HepG2 (cell line): ENCODE measurements at regions not wholly inside any gene's neighbourhood (a gene's known extent, or its start where the extent isn't known, plus 50 kb on each side); places are given as distances from the start of the nearest gene placed in this dataset.

Experiments used
- AKAP8 ChIP-seq: sonication (generic); formaldehyde crosslinking; IDR thresholded peaks from 2 replicates; pipeline ENCODE4 v1.5.1; 2020; ENCODE audit warnings: mild to moderate bottlenecking, missing genetic modification reagents
- ATF1 ChIP-seq: IDR thresholded peaks from 2 replicates; pipeline ENCODE4 v1.6.1; 2016; ENCODE audit warnings: mild to moderate bottlenecking, control low read depth
- CBFB ChIP-seq: sonication (generic); formaldehyde crosslinking; IDR thresholded peaks from 2 replicates; pipeline ENCODE4 v1.4.0; 2020; ENCODE audit warnings: missing genetic modification reagents
- CTCF ChIP-seq: sonication (generic); formaldehyde crosslinking; IDR thresholded peaks from 2 replicates; pipeline ENCODE4 v1.5.0; 2020; ENCODE audit warnings: mild to moderate bottlenecking, missing genetic modification reagents, moderate library complexity
- FOXA3 ChIP-seq: IDR thresholded peaks from 2 replicates; pipeline ENCODE4 v1.6.1; 2016; ENCODE audit warnings: missing genetic modification reagents, missing compliant biosample characterization
- HDAC1 ChIP-seq: sonication (generic); formaldehyde crosslinking; IDR thresholded peaks from 2 replicates; pipeline ENCODE4 v1.5.1; 2020; ENCODE audit warnings: mild to moderate bottlenecking, missing genetic modification reagents
- IRF2 ChIP-seq: IDR thresholded peaks from 2 replicates; pipeline ENCODE4 v1.6.1; 2018; ENCODE audit warnings: missing genetic modification reagents, missing compliant biosample characterization
- MBNL3 ChIP-seq: fragments of 250-450 bp; sonication (Bioruptor Pico); conservative IDR thresholded peaks from 2 replicates; pipeline ENCODE4 v1.8.0; 2022; ENCODE audit warnings: mild to moderate bottlenecking, inconsistent platforms
- MLX ChIP-seq: IDR thresholded peaks from 2 replicates; pipeline ENCODE4 v1.6.1; 2016
- MTF1 ChIP-seq: sonication (generic); formaldehyde crosslinking; IDR thresholded peaks from 2 replicates; pipeline ENCODE4 v1.5.0; 2020; ENCODE audit warnings: missing genetic modification reagents
- NFIC ChIP-seq: IDR thresholded peaks from 2 replicates; pipeline ENCODE4 v1.6.1; 2012; ENCODE audit warnings: mild to moderate bottlenecking, low read length, inconsistent platforms
- NONO ChIP-seq, 2 experiments: fragments of 450-650 bp in 1 of 2; sonication (generic) in 1 of 2; formaldehyde crosslinking in 1 of 2; IDR thresholded peaks in 1 of 2; conservative IDR thresholded peaks in 1 of 2; 2 replicates each; pipeline versions ENCODE4 v1.6.1 to v1.8.0; 2017 to 2022; ENCODE audit warnings: mild to moderate bottlenecking in 1 of 2, missing genetic modification reagents in 1 of 2, moderate library complexity in 1 of 2
- NR2F1 ChIP-seq, 2 experiments: fragments of 450-650 bp in 1 of 2; formaldehyde crosslinking in 1 of 2; IDR thresholded peaks; 2 replicates each; pipeline versions ENCODE4 v1.5.0 to v1.6.1; 2016 to 2020; ENCODE audit warnings: mild to moderate bottlenecking in 1 of 2, missing compliant biosample characterization in 1 of 2, missing genetic modification reagents in 1 of 2, moderate library complexity in 1 of 2
- NR2F2 ChIP-seq: IDR thresholded peaks from 2 replicates; pipeline ENCODE4 v1.6.1; 2012; ENCODE audit warnings: low read depth, inconsistent platforms, borderline replicate concordance
- ONECUT2 ChIP-seq: sonication (generic); formaldehyde crosslinking; IDR thresholded peaks from 2 replicates; pipeline ENCODE4 v1.4.0; 2020; ENCODE audit warnings: missing genetic modification reagents
- RBAK ChIP-seq: sonication (generic); formaldehyde crosslinking; IDR thresholded peaks from 2 replicates; pipeline ENCODE4 v1.5.1; 2020; ENCODE audit warnings: mild to moderate bottlenecking, missing genetic modification reagents
- RFX1 ChIP-seq: fragments of 450-650 bp; IDR thresholded peaks from 2 replicates; pipeline ENCODE4 v1.6.1; 2017
- SALL1 ChIP-seq: sonication (generic); formaldehyde crosslinking; IDR thresholded peaks from 2 replicates; pipeline ENCODE4 v1.8.0; 2022; ENCODE audit warnings: mild to moderate bottlenecking, missing genetic modification reagents
- SIX4 ChIP-seq: sonication (generic); formaldehyde crosslinking; IDR thresholded peaks from 2 replicates; pipeline ENCODE4 v1.4.0; 2020; ENCODE audit warnings: missing genetic modification reagents
- TAF15 ChIP-seq: fragments of 200-400 bp; formaldehyde crosslinking; IDR thresholded peaks from one replicate; pipeline ENCODE4 v1.6.1; 2018; ENCODE audit warnings: mild to moderate bottlenecking, low read depth, low read length; ENCODE audit not compliant: poor library complexity, severe bottlenecking
- TCF7L2 ChIP-seq: IDR thresholded peaks from 2 replicates; pipeline ENCODE4 v1.6.1; 2011; ENCODE audit warnings: mild to moderate bottlenecking, low read depth, low read length, moderate library complexity
- ZFP1 ChIP-seq: IDR thresholded peaks from 2 replicates; pipeline ENCODE4 v1.6.1; 2016
- ZNF230 ChIP-seq: sonication (generic); formaldehyde crosslinking; IDR thresholded peaks from 2 replicates; pipeline ENCODE4 v1.4.0; 2020; ENCODE audit warnings: mild to moderate bottlenecking, missing genetic modification reagents
- ZNF292 ChIP-seq: sonication (generic); formaldehyde crosslinking; IDR thresholded peaks from 2 replicates; pipeline ENCODE4 v1.8.1; 2022; ENCODE audit warnings: mild to moderate bottlenecking, low read depth, missing genetic modification reagents, borderline replicate concordance
- ZNF430 ChIP-seq: sonication (generic); formaldehyde crosslinking; IDR thresholded peaks from 2 replicates; pipeline ENCODE4 v1.9.0; 2021; ENCODE audit warnings: mild to moderate bottlenecking, missing genetic modification reagents
- ZNF660 ChIP-seq: sonication (generic); formaldehyde crosslinking; IDR thresholded peaks from 2 replicates; pipeline ENCODE4 v1.5.1; 2020; ENCODE audit warnings: mild to moderate bottlenecking, low read depth, missing genetic modification reagents, borderline replicate concordance
- TF ChIP-seq, protein P1 (sequence below): IDR thresholded peaks from 2 replicates; pipeline ENCODE4 v1.6.1; 2016; ENCODE audit warnings: missing genetic modification reagents, missing compliant biosample characterization
- TF ChIP-seq, protein P2 (sequence below): sonication (generic); formaldehyde crosslinking; IDR thresholded peaks from 2 replicates; pipeline ENCODE4 v1.5.0; 2020; ENCODE audit warnings: missing genetic modification reagents
- TF ChIP-seq, protein P3 (sequence below): sonication (generic); formaldehyde crosslinking; IDR thresholded peaks from 2 replicates; pipeline ENCODE4 v1.5.0; 2020; ENCODE audit warnings: missing genetic modification reagents, mild to moderate bottlenecking, borderline replicate concordance

- TF ChIP-seq TCF7L2 (peak; percentile 95), ZNF430 (CRISPR knock-in tag) (peak; percentile 87), MTF1 (peak; percentile 41; the same call in 1 of the 2 replicates), HDAC1 (peak; percentile 94), SIX4 (CRISPR knock-in tag) (peak; percentile 91), SALL1 (CRISPR knock-in tag) (peak; percentile 99), ATF1 (CRISPR knock-in tag) (peak; percentile 55), NFIC (peak; percentile 95), MLX (CRISPR knock-in tag) (peak; percentile 88), TAF15 (no peak), NR2F1 (CRISPR knock-in tag; IDR thresholded peaks at IDR 0.05) (peak; percentile 24 to 43; a peak in 1 of 4 replicates), CBFB (CRISPR knock-in tag) (peak; percentile 95), ZFP1 (CRISPR knock-in tag) (0 out of 2 replicates have a peak, but pooled peaks have one; percentile 78), ZNF292 (CRISPR knock-in tag) (peak; percentile 80; the same call in 1 of the 2 replicates), NR2F2 (peak; percentile 79; the same call in 1 of the 2 replicates), RBAK (CRISPR knock-in tag) (peak; percentile 76), IRF2 (CRISPR knock-in tag) (peak; percentile 89), MBNL3 (CRISPR knock-in tag) (no peak), AKAP8 (CRISPR knock-in tag) (0 out of 2 replicates have a peak, but pooled peaks have one; percentile 45), ZNF230 (CRISPR knock-in tag) (peak; percentile 31; the same call in 1 of the 2 replicates), FOXA3 (CRISPR knock-in tag) (peak; percentile 99), ONECUT2 (CRISPR knock-in tag) (peak; percentile 70), NONO (IDR thresholded peaks at IDR 0.05) (no peak), NONO (CRISPR knock-in tag; conservative IDR thresholded peaks at IDR 0.05) (peak; percentile 85), RFX1 (peak; percentile 19; the same call in 1 of the 2 replicates), ZNF660 (CRISPR knock-in tag) (no peak), CTCF (peak; percentile 12; the same call in 1 of the 2 replicates)
- TF ChIP-seq, protein P1, sequence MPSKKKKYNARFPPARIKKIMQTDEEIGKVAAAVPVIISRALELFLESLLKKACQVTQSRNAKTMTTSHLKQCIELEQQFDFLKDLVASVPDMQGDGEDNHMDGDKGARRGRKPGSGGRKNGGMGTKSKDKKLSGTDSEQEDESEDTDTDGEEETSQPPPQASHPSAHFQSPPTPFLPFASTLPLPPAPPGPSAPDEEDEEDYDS (CRISPR knock-in tag): peak; percentile 46; the same call in 1 of the 2 replicates
- TF ChIP-seq, protein P2, sequence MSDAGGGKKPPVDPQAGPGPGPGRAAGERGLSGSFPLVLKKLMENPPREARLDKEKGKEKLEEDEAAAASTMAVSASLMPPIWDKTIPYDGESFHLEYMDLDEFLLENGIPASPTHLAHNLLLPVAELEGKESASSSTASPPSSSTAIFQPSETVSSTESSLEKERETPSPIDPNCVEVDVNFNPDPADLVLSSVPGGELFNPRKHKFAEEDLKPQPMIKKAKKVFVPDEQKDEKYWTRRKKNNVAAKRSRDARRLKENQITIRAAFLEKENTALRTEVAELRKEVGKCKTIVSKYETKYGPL (CRISPR knock-in tag): peak; percentile 91
- TF ChIP-seq, protein P3, sequence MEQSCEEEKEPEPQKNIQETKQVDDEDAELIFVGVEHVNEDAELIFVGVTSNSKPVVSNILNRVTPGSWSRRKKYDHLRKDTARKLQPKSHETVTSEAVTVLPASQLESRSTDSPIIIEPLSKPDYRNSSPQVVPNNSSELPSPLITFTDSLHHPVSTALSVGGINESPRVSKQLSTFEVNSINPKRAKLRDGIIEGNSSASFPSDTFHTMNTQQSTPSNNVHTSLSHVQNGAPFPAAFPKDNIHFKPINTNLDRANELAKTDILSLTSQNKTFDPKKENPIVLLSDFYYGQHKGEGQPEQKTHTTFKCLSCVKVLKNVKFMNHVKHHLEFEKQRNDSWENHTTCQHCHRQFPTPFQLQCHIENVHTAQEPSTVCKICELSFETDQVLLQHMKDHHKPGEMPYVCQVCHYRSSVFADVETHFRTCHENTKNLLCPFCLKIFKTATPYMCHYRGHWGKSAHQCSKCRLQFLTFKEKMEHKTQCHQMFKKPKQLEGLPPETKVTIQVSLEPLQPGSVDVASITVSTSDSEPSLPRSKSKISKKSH (CRISPR knock-in tag): no peak
Measured at GRCh38 chr1:59052166-59052590, 244.7 kb upstream of the FGGY start (continued).
